Testis (tissue), 2 donors: ENCODE measurements at regions not wholly inside any gene's neighbourhood (a gene's known extent, or its start where the extent isn't known, plus 50 kb on each side); places are given as distances from the start of the nearest gene placed in this dataset.

Source experiments
- POLR2A ChIP-seq: fragments of 450-650 bp; IDR thresholded peaks from one replicate; pipeline ENCODE4 v1.6.1; 2017; ENCODE audit warnings: antibody characterized with exemption, mild to moderate bottlenecking, moderate library complexity
- TF ChIP-seq, protein P1 (sequence below), 3 experiments: fragments of 450-650 bp in 2 of 3; fragments of 200-600 bp in 1 of 3; sonication (generic) in 1 of 3; IDR thresholded peaks; one replicate each; pipeline ENCODE4 v1.5.1; 2016 to 2019; ENCODE audit warnings: antibody characterized with exemption in 3 of 3, mild to moderate bottlenecking in 2 of 3, moderate library complexity in 1 of 3

DNA sequence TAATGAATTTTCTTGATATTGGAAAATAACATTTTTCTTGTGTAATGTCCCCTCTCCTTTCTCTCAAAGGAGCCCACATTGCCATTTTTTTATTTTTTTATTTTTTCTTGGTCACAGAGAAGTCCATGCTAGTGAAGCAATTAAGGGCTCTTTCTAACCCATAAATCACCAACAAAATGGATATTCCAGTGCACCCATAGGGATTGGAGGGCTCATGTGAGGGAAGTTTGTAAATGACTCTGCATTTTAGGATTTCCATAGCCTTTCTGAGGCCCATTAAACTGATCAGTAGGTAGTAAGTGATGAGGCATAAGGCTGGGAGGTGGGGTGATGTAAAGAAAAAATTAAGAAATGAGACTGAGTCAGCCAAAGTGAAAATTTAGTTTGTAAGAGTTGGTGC lies 55.9 kb upstream of the JAK1 start:
- TF ChIP-seq, protein P1, sequence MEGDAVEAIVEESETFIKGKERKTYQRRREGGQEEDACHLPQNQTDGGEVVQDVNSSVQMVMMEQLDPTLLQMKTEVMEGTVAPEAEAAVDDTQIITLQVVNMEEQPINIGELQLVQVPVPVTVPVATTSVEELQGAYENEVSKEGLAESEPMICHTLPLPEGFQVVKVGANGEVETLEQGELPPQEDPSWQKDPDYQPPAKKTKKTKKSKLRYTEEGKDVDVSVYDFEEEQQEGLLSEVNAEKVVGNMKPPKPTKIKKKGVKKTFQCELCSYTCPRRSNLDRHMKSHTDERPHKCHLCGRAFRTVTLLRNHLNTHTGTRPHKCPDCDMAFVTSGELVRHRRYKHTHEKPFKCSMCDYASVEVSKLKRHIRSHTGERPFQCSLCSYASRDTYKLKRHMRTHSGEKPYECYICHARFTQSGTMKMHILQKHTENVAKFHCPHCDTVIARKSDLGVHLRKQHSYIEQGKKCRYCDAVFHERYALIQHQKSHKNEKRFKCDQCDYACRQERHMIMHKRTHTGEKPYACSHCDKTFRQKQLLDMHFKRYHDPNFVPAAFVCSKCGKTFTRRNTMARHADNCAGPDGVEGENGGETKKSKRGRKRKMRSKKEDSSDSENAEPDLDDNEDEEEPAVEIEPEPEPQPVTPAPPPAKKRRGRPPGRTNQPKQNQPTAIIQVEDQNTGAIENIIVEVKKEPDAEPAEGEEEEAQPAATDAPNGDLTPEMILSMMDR (IDR thresholded peaks at IDR 0.05), result no peak
- no peak for TF ChIP-seq POLR2A
